Naive thymus-derived CD4-positive, alpha-beta T cell (primary cell): ENCODE measurements at regions not wholly inside any gene's neighbourhood (a gene's known extent, or its start where the extent isn't known, plus 50 kb on each side); places are given as distances from the start of the nearest gene placed in this dataset.

ENCODE experiments used
- ATAC-seq: fragments of 150-1000 bp; cut with Tn5 transposase; 2 replicates; pipeline ENCODE4 v1.10.0; 2021; ENCODE audit warnings: mild to moderate bottlenecking, moderate library complexity
- CTCF ChIA-PET: fragments of 350-600 bp; sonication (Branson Sonifier 250); formaldehyde crosslinking; loops from one replicate; lab custom pipeline; 2021; ENCODE audit warnings: antibody characterized with exemption; lab: Charles Lee
- POLR2A ChIA-PET: fragments of 350-600 bp; sonication (Branson Sonifier 250); formaldehyde crosslinking; loops from one replicate; lab custom pipeline; 2021; ENCODE audit warnings: antibody characterized with exemption, inconsistent platforms; lab: Charles Lee
- DNase-seq, 9 donors: peaks; one replicate each; pipeline versions ENCODE4 v3.0.0 to v3.0.0-alpha.2; 2020 to 2022; ENCODE audit warnings: mixed read lengths in 1 of 9
- H3K27ac ChIP-seq: one replicate; pipeline ENCODE4 v1.7.0; 2013; ENCODE audit warnings: mild to moderate bottlenecking, low read depth, low read length, moderate library complexity
- H3K27me3 ChIP-seq, 2 donors: one replicate each; pipeline ENCODE4 v1.7.0; 2013; ENCODE audit warnings: low read length in 2 of 2, mild to moderate bottlenecking in 2 of 2, moderate library complexity in 2 of 2; ENCODE audit not compliant: control insufficient read depth in 2 of 2, insufficient read depth in 2 of 2
- H3K36me3 ChIP-seq, 3 experiments: 1 replicate in 2 of 3; 2 replicates in 1 of 3; pipeline ENCODE4 v1.7.0; 2013; ENCODE audit warnings: low read length in 3 of 3, mild to moderate bottlenecking in 3 of 3, moderate library complexity in 1 of 3; ENCODE audit not compliant: insufficient read depth in 3 of 3, control insufficient read depth in 2 of 3
- H3K4me1 ChIP-seq, 2 donors: one replicate each; pipeline ENCODE4 v1.7.0; 2013; ENCODE audit warnings: low read length in 2 of 2, mild to moderate bottlenecking in 2 of 2, moderate library complexity in 1 of 2; ENCODE audit not compliant: control insufficient read depth in 2 of 2, insufficient read depth in 2 of 2
- H3K4me3 ChIP-seq: 2 replicates; pipeline ENCODE4 v1.7.0; 2013; ENCODE audit warnings: mild to moderate bottlenecking, low read length
- H3K9me3 ChIP-seq, 3 experiments: 1 replicate in 2 of 3; 2 replicates in 1 of 3; pipeline ENCODE4 v1.7.0; 2013; ENCODE audit warnings: low read length in 3 of 3; ENCODE audit not compliant: control insufficient read depth in 2 of 3
- H3K27ac Mint-ChIP-seq, 9 donors: one replicate each; pipeline ENCODE4 v1.8.0; 2020 to 2022; ENCODE audit warnings: mixed read lengths in 9 of 9, mild to moderate bottlenecking in 8 of 9, moderate library complexity in 5 of 9, inconsistent platforms in 2 of 9
- H3K27me3 Mint-ChIP-seq, 5 donors: one replicate each; pipeline ENCODE4 v1.8.0; 2021 to 2022; ENCODE audit warnings: mixed read lengths in 5 of 5, mild to moderate bottlenecking in 1 of 5
- H3K36me3 Mint-ChIP-seq, 5 donors: one replicate each; pipeline ENCODE4 v1.8.0; 2020 to 2022; ENCODE audit warnings: mixed read lengths in 5 of 5, mild to moderate bottlenecking in 3 of 5, inconsistent platforms in 1 of 5
- H3K4me1 Mint-ChIP-seq, 7 donors: one replicate each; pipeline ENCODE4 v1.8.0; 2020 to 2022; ENCODE audit warnings: mixed read lengths in 7 of 7, mild to moderate bottlenecking in 3 of 7, inconsistent platforms in 1 of 7
- H3K4me3 Mint-ChIP-seq, 10 donors: one replicate each; pipeline ENCODE4 v1.8.0; 2020 to 2022; ENCODE audit warnings: mild to moderate bottlenecking in 10 of 10, mixed read lengths in 10 of 10, moderate library complexity in 6 of 10, inconsistent platforms in 2 of 10
- H3K9me3 Mint-ChIP-seq, 11 donors: one replicate each; pipeline ENCODE4 v1.8.0; 2020 to 2022; ENCODE audit warnings: mixed read lengths in 11 of 11, mild to moderate bottlenecking in 4 of 11, inconsistent platforms in 1 of 11, moderate library complexity in 1 of 11
- intact Hi-C, 2 donors: fragments of 100-400 bp; cut with micrococcal nuclease; formaldehyde crosslinking; loops; one replicate each; pipeline ENCODE4 v1.15.1; 2023

- Mint-ChIP-seq H3K36me3 (no peaks in the 10 kb centered on the region), H3K9me3 (no peaks in the 10 kb centered on the region), H3K4me1 (peaks cover 0 to 7% (median 0%) of the 10 kb centered on the region in 7 donors), H3K4me3 (no peak overlapping the region), H3K27ac (no peak overlapping the region), H3K27me3 (peaks cover 5 to 23% (median 12%) of the 10 kb centered on the region in 5 donors)
- CTCF ChIA-PET, result no interaction called here
- intact Hi-C loops, result no loop called here
- DNase-seq (no peak), ATAC-seq (no peak)
- no peak overlapping the region for H3K27ac ChIP-seq
- no peaks in the 10 kb centered on the region for H3K4me1 ChIP-seq
- POLR2A ChIA-PET, result no interaction called here
- H3K36me3 ChIP-seq, result no peaks in the 10 kb centered on the region
- H3K4me3 ChIP-seq, result no peak overlapping the region
- no peaks in the 10 kb centered on the region for H3K9me3 ChIP-seq
- H3K27me3 ChIP-seq, result no peaks in the 10 kb centered on the region
Observed at GRCh38 chr20:20820104-20820503, 107.7 kb upstream of the RALGAPA2 start.

GRCh38 chr20:20816969-20817755, 104.7 kb upstream of the RALGAPA2 start:
- H3K4me3 ChIP-seq, result no peak overlapping the region
- POLR2A ChIA-PET, result no interaction called here
- H3K4me1 ChIP-seq, result no peaks in the 10 kb centered on the region
- H3K36me3 Mint-ChIP-seq, result no peaks in the 10 kb centered on the region
- no peaks in the 10 kb centered on the region for H3K9me3 Mint-ChIP-seq
- H3K9me3 ChIP-seq, result no peaks in the 10 kb centered on the region
- no peaks in the 10 kb centered on the region for H3K36me3 ChIP-seq
- ATAC-seq (no peak), DNase-seq (no peak)
- H3K27me3 Mint-ChIP-seq, result peaks cover 0 to 29% (median 20%) of the 10 kb centered on the region in 5 donors
- H3K27ac Mint-ChIP-seq, result no peak overlapping the region
- intact Hi-C loops, result no loop called here
- no peaks in the 10 kb centered on the region for H3K27me3 ChIP-seq
- peaks cover 0 to 3% (median 0%) of the 10 kb centered on the region in 7 donors for H3K4me1 Mint-ChIP-seq
- no peak overlapping the region for H3K27ac ChIP-seq
- H3K4me3 Mint-ChIP-seq, result no peak overlapping the region
- CTCF ChIA-PET, result no interaction called here

DNA sequence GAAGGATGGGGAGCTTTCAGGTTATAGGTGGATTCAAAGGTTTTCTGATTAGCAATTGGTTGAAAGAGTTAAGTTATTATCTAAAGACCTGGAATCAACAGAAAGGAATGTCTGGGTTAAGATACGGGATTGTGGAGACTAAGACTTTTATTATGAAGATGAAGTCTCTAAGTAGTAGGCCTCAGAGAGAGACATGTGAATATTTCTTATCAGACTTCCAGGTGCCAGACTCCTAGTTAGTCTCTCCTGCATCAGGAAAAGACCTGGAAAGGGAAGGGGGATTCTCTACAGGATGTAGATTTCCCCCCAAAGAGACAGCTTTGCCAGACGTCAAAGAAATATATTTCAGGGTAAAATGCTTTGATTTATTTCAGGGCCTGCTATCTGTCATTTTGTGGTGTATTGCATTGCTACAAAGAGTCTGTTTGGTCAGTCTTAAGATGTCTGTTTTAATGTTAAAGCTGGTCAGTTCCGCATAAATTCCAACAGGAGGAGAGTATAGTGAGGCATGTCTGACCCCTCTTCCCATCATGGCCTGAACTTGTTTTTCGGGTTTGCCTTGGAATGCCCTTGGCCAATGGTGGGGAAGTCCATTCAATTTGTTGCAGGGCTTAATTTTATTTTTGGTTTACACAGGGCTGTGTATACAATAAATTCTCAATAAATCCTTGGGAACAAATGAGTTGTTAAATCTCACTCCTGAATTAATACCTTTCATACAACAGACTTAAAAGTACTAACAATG, 103.4 kb upstream of the RALGAPA2 start:
- no peak for DNase-seq
- H3K27me3 ChIP-seq, result no peaks in the 10 kb centered on the region
- no peaks in the 10 kb centered on the region for H3K36me3 Mint-ChIP-seq
- no peaks in the 10 kb centered on the region for H3K36me3 ChIP-seq
- H3K9me3 ChIP-seq, result no peaks in the 10 kb centered on the region
- peaks cover 0 to 1% (median 0%) of the 10 kb centered on the region in 11 donors for H3K9me3 Mint-ChIP-seq
- no peak for ATAC-seq
- peaks cover 0 to 3% (median 0%) of the 10 kb centered on the region in 7 donors for H3K4me1 Mint-ChIP-seq
- no peak overlapping the region for H3K27ac Mint-ChIP-seq
- H3K4me3 Mint-ChIP-seq, result no peak overlapping the region
- H3K4me3 ChIP-seq, result no peak overlapping the region
- POLR2A ChIA-PET, result no interaction called here
- peaks cover 0 to 31% (median 24%) of the 10 kb centered on the region in 5 donors for H3K27me3 Mint-ChIP-seq
- no peaks in the 10 kb centered on the region for H3K4me1 ChIP-seq
- intact Hi-C loops, result no loop called here
- H3K27ac ChIP-seq, result no peak overlapping the region
- CTCF ChIA-PET, result no interaction called here

GRCh38 chr20:20814685-20815084, 102.2 kb upstream of the RALGAPA2 start:
- Mint-ChIP-seq H3K4me3 (no peak overlapping the region), H3K4me1 (no peaks in the 10 kb centered on the region), H3K9me3 (peaks cover 0 to 2% (median 0%) of the 10 kb centered on the region in 11 donors), H3K27me3 (peaks cover 0 to 26% (median 16%) of the 10 kb centered on the region in 5 donors), H3K27ac (no peak overlapping the region), H3K36me3 (no peaks in the 10 kb centered on the region)
- ATAC-seq, result no peak
- H3K9me3 ChIP-seq, result no peaks in the 10 kb centered on the region
- POLR2A ChIA-PET, result no interaction called here
- DNase-seq, result no peak
- H3K4me1 ChIP-seq, result no peaks in the 10 kb centered on the region
- intact Hi-C loops, result no loop called here
- no peak overlapping the region for H3K27ac ChIP-seq
- CTCF ChIA-PET, result no interaction called here
- H3K36me3 ChIP-seq, result no peaks in the 10 kb centered on the region
- no peaks in the 10 kb centered on the region for H3K27me3 ChIP-seq
- H3K4me3 ChIP-seq, result no peak overlapping the region

- no peaks in the 10 kb centered on the region for H3K4me1 ChIP-seq
- H3K36me3 Mint-ChIP-seq, result no peaks in the 10 kb centered on the region
- no peaks in the 10 kb centered on the region for H3K27me3 ChIP-seq
- peaks cover 0 to 2% (median 0%) of the 10 kb centered on the region in 11 donors for H3K9me3 Mint-ChIP-seq
- no peak overlapping the region for H3K4me3 Mint-ChIP-seq
- H3K27ac ChIP-seq, result no peak overlapping the region
- ChIA-PET POLR2A (no interaction called here), CTCF (no interaction called here)
- H3K4me3 ChIP-seq, result no peak overlapping the region
- H3K27ac Mint-ChIP-seq, result no peak overlapping the region
- no peak for ATAC-seq
- peaks cover 0 to 26% (median 18%) of the 10 kb centered on the region in 5 donors for H3K27me3 Mint-ChIP-seq
- intact Hi-C loops, result no loop called here
- no peak for DNase-seq
- H3K9me3 ChIP-seq, result no peaks in the 10 kb centered on the region
- no peaks in the 10 kb centered on the region for H3K36me3 ChIP-seq
- H3K4me1 Mint-ChIP-seq, result no peaks in the 10 kb centered on the region
Observed at GRCh38 chr20:20812136-20812535, 99.7 kb upstream of the RALGAPA2 start.

- peaks cover 0 to 2% (median 0%) of the 10 kb centered on the region in 11 donors for H3K9me3 Mint-ChIP-seq
- no peak for DNase-seq
- H3K27me3 Mint-ChIP-seq, result peaks cover 0 to 16% (median 10%) of the 10 kb centered on the region in 5 donors
- no peaks in the 10 kb centered on the region for H3K4me1 Mint-ChIP-seq
- H3K27ac Mint-ChIP-seq, result no peak overlapping the region
- H3K36me3 ChIP-seq, result no peaks in the 10 kb centered on the region
- no peak overlapping the region for H3K4me3 Mint-ChIP-seq
- H3K9me3 ChIP-seq, result no peaks in the 10 kb centered on the region
- ATAC-seq, result no peak
- POLR2A ChIA-PET, result no interaction called here
- CTCF ChIA-PET, result interaction anchor here (0.6 kb wide), 1 partner anchor 53 kb away, joined by 3 read pairs; no protein-coding TSS in a partner anchor
- no peaks in the 10 kb centered on the region for H3K4me1 ChIP-seq
- no peak overlapping the region for H3K27ac ChIP-seq
- no peaks in the 10 kb centered on the region for H3K27me3 ChIP-seq
- H3K36me3 Mint-ChIP-seq, result no peaks in the 10 kb centered on the region
- intact Hi-C loops, result no loop called here
- no peak overlapping the region for H3K4me3 ChIP-seq
Observed at GRCh38 chr20:20808016-20808415, 95.6 kb upstream of the RALGAPA2 start.
